Adipocyte (in vitro differentiated cells): ENCODE measurements at regions not wholly inside any gene's neighbourhood (a gene's known extent, or its start where the extent isn't known, plus 50 kb on each side); places are given as distances from the start of the nearest gene placed in this dataset.

ENCODE experiments used
- DNase-seq: peaks from one replicate; pipeline ENCODE4 v3.0.0-alpha.2; 2015; ENCODE audit warnings: low read depth
- H3K27me3 ChIP-seq: replicated peaks from 2 replicates; pipeline ENCODE4 v1.7.0; 2013; ENCODE audit warnings: mild to moderate bottlenecking, low read length, moderate library complexity; ENCODE audit not compliant: control insufficient read depth, insufficient read depth
- H3K36me3 ChIP-seq: 2 replicates; pipeline ENCODE4 v1.7.0; 2013; ENCODE audit warnings: low read length, mild to moderate bottlenecking, moderate library complexity; ENCODE audit not compliant: control insufficient read depth, insufficient read depth, severe bottlenecking
- H3K4me1 ChIP-seq: 2 replicates; pipeline ENCODE4 v1.7.0; 2013; ENCODE audit warnings: mild to moderate bottlenecking, low read length, moderate library complexity; ENCODE audit not compliant: control insufficient read depth, insufficient read depth
- H3K4me3 ChIP-seq: 2 replicates; pipeline ENCODE4 v1.7.0; 2013; ENCODE audit warnings: mild to moderate bottlenecking, low read length, moderate library complexity
- H3K9ac ChIP-seq: 2 replicates; pipeline ENCODE4 v1.7.0; 2013; ENCODE audit warnings: mild to moderate bottlenecking, low read length, moderate library complexity
- H3K9me3 ChIP-seq: 2 replicates; pipeline ENCODE4 v1.7.0; 2013; ENCODE audit warnings: mild to moderate bottlenecking, low read length, moderate library complexity; ENCODE audit not compliant: control insufficient read depth

GRCh38 chr3:182470187-182470586 lies 323.1 kb upstream of the ATP11B start:
- Histone ChIP-seq H3K4me1 (peaks cover 1% of the 10 kb centered on the region), H3K9ac (no peak overlapping the region), H3K27me3 (no peaks in the 10 kb centered on the region), H3K9me3 (no peaks in the 10 kb centered on the region), H3K4me3 (no peak overlapping the region), H3K36me3 (no peaks in the 10 kb centered on the region)
- DNase-seq = no peak

GRCh38 chr3:182473191-182473710 lies 320.1 kb upstream of the ATP11B start:
- Histone ChIP-seq H3K36me3 (no peaks in the 10 kb centered on the region), H3K27me3 (no peaks in the 10 kb centered on the region), H3K4me3 (no peak overlapping the region), H3K9me3 (no peaks in the 10 kb centered on the region), H3K9ac (no peak overlapping the region), H3K4me1 (no peaks in the 10 kb centered on the region)
- DNase-seq = no peak

DNA sequence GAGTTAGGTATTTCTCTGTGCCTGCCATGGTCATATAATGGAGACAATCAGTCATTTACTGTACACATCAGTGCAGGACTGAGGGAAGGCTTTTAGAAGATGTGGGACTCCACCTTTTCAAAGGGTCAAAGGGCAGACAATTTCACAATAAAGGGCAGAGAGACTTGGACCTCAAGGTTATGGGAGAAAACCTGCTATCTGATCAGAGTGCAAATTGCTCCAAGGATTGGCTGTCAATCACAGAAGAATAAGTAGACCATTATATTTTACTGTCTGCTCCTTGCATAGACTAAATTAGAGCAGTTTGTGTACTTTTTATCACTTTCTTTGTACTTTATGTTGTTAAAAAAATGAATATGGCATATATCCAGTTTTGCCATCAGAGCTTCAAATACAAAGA lies 314.9 kb upstream of the ATP11B start:
- no peaks in the 10 kb centered on the region for H3K36me3 ChIP-seq
- no peaks in the 10 kb centered on the region for H3K4me1 ChIP-seq
- peaks cover 3% of the 10 kb centered on the region for H3K27me3 ChIP-seq
- no peak for DNase-seq
- H3K9me3 ChIP-seq = no peaks in the 10 kb centered on the region
- H3K4me3 ChIP-seq = no peak overlapping the region
- H3K9ac ChIP-seq = no peak overlapping the region

DNA sequence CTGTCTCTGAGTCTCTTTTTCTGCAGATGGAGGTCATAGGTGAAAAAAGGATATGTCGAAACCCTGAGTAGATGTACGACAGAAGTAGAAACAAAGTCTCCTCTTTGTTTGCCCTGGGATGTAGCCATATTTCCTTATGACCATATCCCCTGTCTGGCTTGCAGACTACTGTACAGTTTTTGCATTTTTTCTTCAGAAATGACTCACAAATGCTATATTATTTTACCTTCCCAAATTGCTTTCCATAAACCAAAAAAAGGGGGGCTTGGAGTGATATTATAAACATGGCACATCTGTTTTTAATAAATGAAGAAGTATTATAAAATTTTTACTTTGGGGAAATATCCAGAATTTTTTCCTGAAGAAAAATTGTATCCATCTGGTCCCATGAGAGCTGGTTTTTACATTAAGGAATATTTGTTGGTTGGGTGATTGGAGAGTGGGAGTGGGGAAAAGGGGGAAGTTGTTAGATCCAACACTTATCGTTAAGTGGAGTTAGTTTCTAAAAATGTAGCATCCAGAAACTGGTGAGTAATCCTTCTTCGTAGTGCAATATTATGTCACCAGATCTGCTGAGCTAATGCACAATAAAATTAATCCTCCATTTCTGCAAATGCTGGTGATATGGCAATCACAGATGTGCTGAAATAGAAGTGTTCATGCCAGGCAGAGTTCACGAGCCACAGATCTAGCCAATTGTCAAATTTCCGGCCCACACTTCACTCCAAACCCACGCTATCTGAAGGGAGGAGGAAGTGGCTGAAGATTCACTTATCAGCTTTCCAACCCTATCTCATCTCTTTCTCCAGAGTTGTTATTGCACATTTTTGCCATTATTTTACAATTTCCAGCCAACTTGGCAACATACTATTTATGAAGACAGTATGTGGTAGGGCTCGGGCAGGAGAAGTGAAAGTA lies 313.6 kb upstream of the ATP11B start:
- H3K4me3 ChIP-seq = no peak overlapping the region
- H3K36me3 ChIP-seq = no peaks in the 10 kb centered on the region
- no peaks in the 10 kb centered on the region for H3K4me1 ChIP-seq
- H3K27me3 ChIP-seq = peaks cover 3% of the 10 kb centered on the region
- H3K9ac ChIP-seq = no peak overlapping the region
- DNase-seq = no peak
- no peaks in the 10 kb centered on the region for H3K9me3 ChIP-seq

DNA sequence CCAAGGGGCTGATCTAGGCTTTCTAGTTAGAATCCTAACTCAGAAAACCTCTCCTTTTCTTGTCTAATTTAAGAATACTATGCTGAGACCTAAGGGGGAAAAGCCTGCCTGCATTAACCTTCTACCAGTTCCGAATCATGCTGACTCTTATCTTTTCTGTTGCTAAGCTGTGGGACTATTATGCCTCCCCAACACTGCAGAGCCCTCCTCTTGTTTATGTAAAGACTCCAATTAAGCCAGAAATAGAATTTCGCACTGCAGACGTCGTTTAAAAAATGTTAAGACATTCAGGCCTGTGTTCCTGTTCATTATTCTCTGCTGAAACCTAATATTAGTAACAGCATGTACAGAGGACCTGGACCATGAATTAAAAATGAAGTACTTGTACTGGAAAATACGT lies 310.6 kb upstream of the ATP11B start:
- DNase-seq = no peak
- Histone ChIP-seq H3K4me1 (no peaks in the 10 kb centered on the region), H3K9me3 (no peaks in the 10 kb centered on the region), H3K27me3 (peaks cover 10% of the 10 kb centered on the region), H3K4me3 (no peak overlapping the region), H3K9ac (no peak overlapping the region), H3K36me3 (no peaks in the 10 kb centered on the region)

- Histone ChIP-seq H3K4me1 (no peaks in the 10 kb centered on the region), H3K27me3 (peaks cover 10% of the 10 kb centered on the region), H3K36me3 (no peaks in the 10 kb centered on the region), H3K9me3 (no peaks in the 10 kb centered on the region), H3K9ac (no peak overlapping the region), H3K4me3 (no peak overlapping the region)
- no peak for DNase-seq
Measured at GRCh38 chr3:182484682-182485081, 308.6 kb upstream of the ATP11B start.

DNA sequence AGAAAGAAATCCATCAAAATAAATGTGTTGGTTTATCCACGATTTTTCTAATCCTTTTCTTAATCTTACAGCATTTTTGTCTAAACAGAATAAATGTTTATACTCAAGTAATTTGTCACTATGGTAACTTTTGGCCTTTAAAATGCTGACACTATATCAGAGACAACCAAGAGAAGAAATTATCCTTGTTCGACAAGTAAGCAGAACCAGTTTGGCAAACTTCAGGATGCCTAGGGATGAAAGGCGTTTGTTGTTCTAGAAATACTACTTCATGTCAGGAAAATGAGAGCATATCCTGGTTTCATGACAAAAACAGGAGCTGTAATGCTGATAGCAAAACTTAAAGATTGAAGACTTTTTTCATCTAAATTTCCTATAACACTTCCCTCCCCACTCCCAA lies 308.0 kb upstream of the ATP11B start:
- Histone ChIP-seq H3K9ac (no peak overlapping the region), H3K4me1 (no peaks in the 10 kb centered on the region), H3K27me3 (peaks cover 10% of the 10 kb centered on the region), H3K4me3 (no peak overlapping the region), H3K36me3 (no peaks in the 10 kb centered on the region), H3K9me3 (no peaks in the 10 kb centered on the region)
- DNase-seq = no peak

DNA sequence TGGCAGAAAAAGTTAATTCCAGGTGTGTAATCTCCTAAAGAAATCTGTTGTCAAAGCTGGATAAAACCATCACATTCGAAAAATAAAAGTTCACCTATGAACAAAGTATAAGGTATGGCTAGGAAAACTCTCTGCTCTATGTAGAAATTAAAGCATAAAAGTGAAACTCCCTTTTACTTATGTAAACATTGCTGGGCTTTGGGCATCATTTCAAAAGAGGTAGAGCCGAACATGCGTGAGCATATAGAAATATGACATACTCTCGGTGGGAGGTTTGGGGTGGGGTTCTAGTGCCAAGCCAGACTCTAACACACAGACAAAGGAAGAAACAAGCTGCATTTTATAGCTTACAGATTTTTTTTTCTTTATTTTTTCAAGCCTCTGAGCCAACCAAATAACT lies 306.8 kb upstream of the ATP11B start:
- H3K4me3 ChIP-seq = no peak overlapping the region
- DNase-seq = no peak
- H3K4me1 ChIP-seq = no peaks in the 10 kb centered on the region
- no peaks in the 10 kb centered on the region for H3K9me3 ChIP-seq
- H3K27me3 ChIP-seq = peaks cover 10% of the 10 kb centered on the region
- no peak overlapping the region for H3K9ac ChIP-seq
- no peaks in the 10 kb centered on the region for H3K36me3 ChIP-seq

DNA sequence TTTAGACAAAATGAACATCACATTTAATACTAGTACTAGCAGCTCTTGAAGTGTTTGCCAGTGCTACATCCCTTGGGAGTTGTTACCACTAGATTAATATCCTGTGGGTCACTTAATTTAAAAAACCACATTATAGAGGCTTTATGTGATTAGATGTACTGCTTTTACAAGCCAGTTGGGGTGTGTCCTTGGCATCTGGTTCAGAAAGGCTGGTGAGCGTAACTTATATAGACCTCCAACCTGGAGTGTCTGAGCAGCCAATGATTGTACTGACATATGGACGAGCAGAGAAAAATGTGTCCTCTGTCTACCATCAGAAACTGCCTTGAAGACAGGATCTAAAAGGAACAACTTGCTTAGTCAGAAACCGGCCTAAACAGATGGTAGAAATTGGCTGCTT lies 306.2 kb upstream of the ATP11B start:
- no peaks in the 10 kb centered on the region for H3K36me3 ChIP-seq
- DNase-seq = no peak
- H3K9me3 ChIP-seq = no peaks in the 10 kb centered on the region
- no peaks in the 10 kb centered on the region for H3K4me1 ChIP-seq
- H3K27me3 ChIP-seq = peaks cover 10% of the 10 kb centered on the region
- no peak overlapping the region for H3K4me3 ChIP-seq
- no peak overlapping the region for H3K9ac ChIP-seq

- Histone ChIP-seq H3K36me3 (no peaks in the 10 kb centered on the region), H3K4me3 (no peak overlapping the region), H3K9ac (no peak overlapping the region), H3K4me1 (no peaks in the 10 kb centered on the region), H3K9me3 (no peaks in the 10 kb centered on the region), H3K27me3 (peaks cover 10% of the 10 kb centered on the region)
- no peak for DNase-seq
Measured at GRCh38 chr3:182487611-182488010, 305.7 kb upstream of the ATP11B start.

GRCh38 chr3:182490596-182491491 lies 302.5 kb upstream of the ATP11B start:
- H3K4me1 ChIP-seq = no peaks in the 10 kb centered on the region
- H3K4me3 ChIP-seq = no peak overlapping the region
- H3K27me3 ChIP-seq = peaks cover 6% of the 10 kb centered on the region
- peak; percentile 41 for DNase-seq
- no peaks in the 10 kb centered on the region for H3K36me3 ChIP-seq
- no peak overlapping the region for H3K9ac ChIP-seq
- H3K9me3 ChIP-seq = no peaks in the 10 kb centered on the region
